ENCODE measurements at regions not wholly inside any gene's neighbourhood (a gene's known extent, or its start where the extent isn't known, plus 50 kb on each side); places are given as distances from the start of the nearest gene placed in this dataset.

DNA sequence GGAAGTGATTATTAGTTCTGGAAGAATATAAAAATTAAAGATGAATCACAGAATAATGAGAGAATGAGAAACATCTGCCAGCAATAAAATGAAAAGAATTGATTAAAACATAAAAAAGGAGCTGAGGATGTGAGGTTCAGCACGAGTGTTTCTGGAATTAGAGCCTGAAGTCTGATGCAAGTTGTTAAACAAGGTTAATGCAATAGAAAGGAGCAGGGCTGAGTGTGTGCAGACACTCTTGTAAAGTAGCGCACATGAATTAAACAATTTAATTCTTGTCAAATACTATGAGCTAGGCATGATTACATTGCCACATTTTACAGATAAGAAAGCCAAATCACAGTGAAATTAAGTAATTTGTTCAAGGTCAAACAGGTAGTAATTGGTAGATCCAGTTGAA, 384.2 kb downstream of the TAF11L14 start:
- no peaks in the 10 kb centered on the region for H3K79me2 ChIP-seq (ENCODE audit: control insufficient read depth, insufficient read depth, low read length)
- no peak overlapping the region for H3K9ac ChIP-seq (ENCODE audit: control insufficient read depth, extremely low read depth, insufficient read depth, low read length)
- H4K20me1 ChIP-seq (ENCODE audit: control insufficient read depth, extremely low read depth, insufficient read depth, low read length), result no peaks in the 10 kb centered on the region
- H3K9me1 ChIP-seq (ENCODE audit: control insufficient read depth, extremely low read depth, insufficient read depth, low read length), result no peaks in the 10 kb centered on the region
- no peaks in the 10 kb centered on the region for H3K27me3 ChIP-seq (ENCODE audit: control insufficient read depth, extremely low read depth, insufficient read depth, low read length)
- H3K27ac ChIP-seq (ENCODE audit: control insufficient read depth, insufficient read depth, low read length), result no peak overlapping the region
- H2AFZ ChIP-seq (ENCODE audit: control insufficient read depth, low read length), result no peak overlapping the region
- no peak overlapping the region for H3K4me2 ChIP-seq (ENCODE audit: control insufficient read depth, extremely low read depth, insufficient read depth, low read depth, low read length)
- H3K4me1 ChIP-seq (ENCODE audit: control insufficient read depth, extremely low read depth, insufficient read depth, low read length), result no peaks in the 10 kb centered on the region
- no peak for TF ChIP-seq EZH2 (IDR thresholded peaks at IDR 0.05; ENCODE audit: low read length)
- TF ChIP-seq, protein P1, sequence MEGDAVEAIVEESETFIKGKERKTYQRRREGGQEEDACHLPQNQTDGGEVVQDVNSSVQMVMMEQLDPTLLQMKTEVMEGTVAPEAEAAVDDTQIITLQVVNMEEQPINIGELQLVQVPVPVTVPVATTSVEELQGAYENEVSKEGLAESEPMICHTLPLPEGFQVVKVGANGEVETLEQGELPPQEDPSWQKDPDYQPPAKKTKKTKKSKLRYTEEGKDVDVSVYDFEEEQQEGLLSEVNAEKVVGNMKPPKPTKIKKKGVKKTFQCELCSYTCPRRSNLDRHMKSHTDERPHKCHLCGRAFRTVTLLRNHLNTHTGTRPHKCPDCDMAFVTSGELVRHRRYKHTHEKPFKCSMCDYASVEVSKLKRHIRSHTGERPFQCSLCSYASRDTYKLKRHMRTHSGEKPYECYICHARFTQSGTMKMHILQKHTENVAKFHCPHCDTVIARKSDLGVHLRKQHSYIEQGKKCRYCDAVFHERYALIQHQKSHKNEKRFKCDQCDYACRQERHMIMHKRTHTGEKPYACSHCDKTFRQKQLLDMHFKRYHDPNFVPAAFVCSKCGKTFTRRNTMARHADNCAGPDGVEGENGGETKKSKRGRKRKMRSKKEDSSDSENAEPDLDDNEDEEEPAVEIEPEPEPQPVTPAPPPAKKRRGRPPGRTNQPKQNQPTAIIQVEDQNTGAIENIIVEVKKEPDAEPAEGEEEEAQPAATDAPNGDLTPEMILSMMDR (optimal IDR thresholded peaks at IDR 0.05 in 1 of 3, IDR thresholded peaks at IDR 0.05 in 1 of 3, conservative IDR thresholded peaks at IDR 0.05 in 1 of 3; ENCODE audit: extremely low read depth in 1 of 3, insufficient read depth in 2 of 3, low read length in 3 of 3), result no peak
- FAIRE-seq, result no peak
- dilution Hi-C loops (cut with MboI; ENCODE audit: extremely low pct_ligation_motif_present, low sequenced_read_pairs), result no loop called here
- H3K4me3 ChIP-seq (ENCODE audit: control insufficient read depth in 2 of 3, extremely low read depth in 1 of 3, insufficient read depth in 2 of 3, low read depth in 1 of 3, low read length in 3 of 3), result no peak overlapping the region
- no peak for DNase-seq (ENCODE audit: low read depth, low spot score)
- H3K9me3 ChIP-seq (ENCODE audit: control insufficient read depth, low read depth, low read length), result no peaks in the 10 kb centered on the region
- H3K36me3 ChIP-seq (ENCODE audit: control insufficient read depth in 2 of 2, extremely low read depth in 1 of 2, insufficient read depth in 2 of 2, low read length in 2 of 2), result no peaks in the 10 kb centered on the region

DNA sequence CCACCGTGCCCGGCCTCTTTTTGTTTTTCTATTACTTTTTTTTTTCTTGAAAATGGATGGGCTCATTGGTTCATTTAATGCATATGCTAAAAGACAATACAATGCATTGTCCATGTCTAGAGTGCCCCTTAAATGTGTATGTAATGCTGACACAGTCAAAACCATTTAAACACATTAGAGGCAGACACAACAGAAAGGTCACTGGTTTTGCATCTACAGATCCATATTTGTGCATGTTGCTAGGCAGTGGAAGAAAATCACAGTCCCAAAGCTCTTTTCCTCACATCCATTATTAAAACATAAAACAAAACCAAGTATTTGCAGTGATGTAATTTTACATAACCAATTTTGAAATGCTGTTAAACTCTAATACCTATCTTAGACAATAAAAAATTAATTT, 389.0 kb downstream of the TAF11L14 start:
- Histone ChIP-seq H3K9ac (ENCODE audit: control insufficient read depth, extremely low read depth, insufficient read depth, low read length) (no peak overlapping the region), H3K4me2 (ENCODE audit: control insufficient read depth, extremely low read depth, insufficient read depth, low read depth, low read length) (no peak overlapping the region), H3K9me3 (ENCODE audit: control insufficient read depth, low read depth, low read length) (no peaks in the 10 kb centered on the region), H3K4me3 (ENCODE audit: control insufficient read depth in 2 of 3, extremely low read depth in 1 of 3, insufficient read depth in 2 of 3, low read depth in 1 of 3, low read length in 3 of 3) (no peak overlapping the region), H3K9me1 (ENCODE audit: control insufficient read depth, extremely low read depth, insufficient read depth, low read length) (no peaks in the 10 kb centered on the region), H3K4me1 (ENCODE audit: control insufficient read depth, extremely low read depth, insufficient read depth, low read length) (no peaks in the 10 kb centered on the region), H2AFZ (ENCODE audit: control insufficient read depth, low read length) (no peak overlapping the region), H3K27me3 (ENCODE audit: control insufficient read depth, extremely low read depth, insufficient read depth, low read length) (no peaks in the 10 kb centered on the region), H4K20me1 (ENCODE audit: control insufficient read depth, extremely low read depth, insufficient read depth, low read length) (no peaks in the 10 kb centered on the region), H3K79me2 (ENCODE audit: control insufficient read depth, insufficient read depth, low read length) (no peaks in the 10 kb centered on the region), H3K27ac (ENCODE audit: control insufficient read depth, insufficient read depth, low read length) (no peak overlapping the region), H3K36me3 (ENCODE audit: control insufficient read depth in 2 of 2, extremely low read depth in 1 of 2, insufficient read depth in 2 of 2, low read length in 2 of 2) (no peaks in the 10 kb centered on the region)
- TF ChIP-seq, protein P1 (optimal IDR thresholded peaks at IDR 0.05 in 1 of 3, IDR thresholded peaks at IDR 0.05 in 1 of 3, conservative IDR thresholded peaks at IDR 0.05 in 1 of 3; ENCODE audit: extremely low read depth in 1 of 3, insufficient read depth in 2 of 3, low read length in 3 of 3), result no peak
- TF ChIP-seq EZH2 (IDR thresholded peaks at IDR 0.05; ENCODE audit: low read length), result no peak
- dilution Hi-C loops (cut with MboI; ENCODE audit: extremely low pct_ligation_motif_present, low sequenced_read_pairs), result no loop called here
- DNase-seq (ENCODE audit: low read depth, low spot score) (no peak), FAIRE-seq (no peak)
